SK-N-SH (cell line): ENCODE measurements at regions not wholly inside any gene's neighbourhood (a gene's known extent, or its start where the extent isn't known, plus 50 kb on each side); places are given as distances from the start of the nearest gene placed in this dataset.
"Not testable (repeated sequence)": the region's sequence is repeated elsewhere in the genome, so short reads cannot be mapped to it uniquely, and the experiment has no call there.

ENCODE experiments used
- CTCF ChIA-PET: fragments of 300-600, 350-600 bp; formaldehyde crosslinking; extraction: SDS; loops from one replicate; lab custom pipeline; 2021; lab: Yijun Ruan, JAX
- POLR2A ChIA-PET: fragments of 350-600 bp; sonication (Branson Sonifier 250); formaldehyde crosslinking; extraction: SDS; loops from one replicate; lab custom pipeline; 2020; ENCODE audit warnings: antibody characterized with exemption, inconsistent platforms; lab: Yijun Ruan, JAX
- DNase-seq: peaks from one replicate; pipeline ENCODE4 v3.0.0; 2012
- H2AFZ ChIP-seq: fragments of 200-600 bp; sonication (generic); 2 replicates; pipeline ENCODE4 v1.8.1; 2016; ENCODE audit warnings: antibody characterized with exemption, mild to moderate bottlenecking, low read depth
- H3F3A ChIP-seq: fragments of 200-600 bp; sonication (generic); replicated peaks from 2 replicates; pipeline ENCODE3; 2016; ENCODE audit warnings: antibody characterized with exemption, mild to moderate bottlenecking; ENCODE audit not compliant: insufficient read depth
- H3K27ac ChIP-seq, 2 experiments: fragments of 200-500 bp in 1 of 2; fragments of 200-600 bp in 1 of 2; sonication (Bioruptor generic) in 1 of 2; sonication (generic), shearing (Covaris generic) in 1 of 2; 2 replicates each; pipeline versions ENCODE4 v1.5.1 to v1.6.1; 2014 to 2016; ENCODE audit warnings: low read depth in 2 of 2, inconsistent platforms in 1 of 2, low read length in 1 of 2, mild to moderate bottlenecking in 1 of 2, mixed read lengths in 1 of 2
- H3K27me3 ChIP-seq: fragments of 200-600 bp; sonication (generic), shearing (Covaris generic); 2 replicates; pipeline ENCODE4 v1.6.1; 2016; ENCODE audit warnings: mixed run types; ENCODE audit not compliant: insufficient read depth
- H3K36me3 ChIP-seq, 2 experiments: fragments of 200-500 bp in 1 of 2; fragments of 200-600 bp in 1 of 2; sonication (Bioruptor generic) in 1 of 2; sonication (generic) in 1 of 2; replicated peaks in 1 of 2; 2 replicates each; pipeline versions ENCODE3 to v1.5.1; 2014 to 2016; ENCODE audit warnings: low read length in 1 of 2, mild to moderate bottlenecking in 1 of 2; ENCODE audit not compliant: insufficient read depth in 2 of 2, control insufficient read depth in 1 of 2
- H3K4me1 ChIP-seq, 2 experiments: fragments of 200-500 bp in 1 of 2; fragments of 200-600 bp in 1 of 2; sonication (Bioruptor generic) in 1 of 2; sonication (generic), shearing (Covaris generic) in 1 of 2; 2 replicates each; pipeline versions ENCODE4 v1.5.1 to v1.6.1; 2014 to 2016; ENCODE audit warnings: low read depth in 1 of 2, low read length in 1 of 2, mixed run types in 1 of 2; ENCODE audit not compliant: insufficient read depth in 2 of 2, control insufficient read depth in 1 of 2
- H3K4me2 ChIP-seq: fragments of 200-600 bp; sonication (generic), shearing (Covaris generic); 2 replicates; pipeline ENCODE4 v1.6.1; 2017; ENCODE audit warnings: mixed run types
- H3K4me3 ChIP-seq, 2 experiments: fragments of 200-500 bp in 1 of 2; fragments of 200-600 bp in 1 of 2; sonication (Bioruptor generic) in 1 of 2; sonication (generic), shearing (Covaris generic) in 1 of 2; 2 replicates each; pipeline versions ENCODE4 v1.5.1 to v1.8.1; 2014 to 2016; ENCODE audit warnings: low read depth in 2 of 2, inconsistent platforms in 1 of 2, low read length in 1 of 2, mild to moderate bottlenecking in 1 of 2, mixed read lengths in 1 of 2, moderate library complexity in 1 of 2
- H3K79me2 ChIP-seq: fragments of 200-600 bp; sonication (generic); 2 replicates; pipeline ENCODE4 v1.8.1; 2017; ENCODE audit warnings: mild to moderate bottlenecking; ENCODE audit not compliant: insufficient read depth
- H3K9ac ChIP-seq: fragments of 200-600 bp; sonication (generic); 2 replicates; pipeline ENCODE4 v1.6.1; 2017; ENCODE audit warnings: mixed run types
- H3K9me2 ChIP-seq: fragments of 200-600 bp; sonication (generic); 2 replicates; pipeline ENCODE4 v1.6.1; 2017; ENCODE audit warnings: mixed run types
- H3K9me3 ChIP-seq: fragments of 200-600 bp; sonication (generic); 2 replicates; pipeline ENCODE4 v1.6.1; 2017; ENCODE audit warnings: mixed run types, mild to moderate bottlenecking, moderate library complexity
- H4K20me1 ChIP-seq: fragments of 200-600 bp; sonication (generic); 2 replicates; pipeline ENCODE4 v1.6.1; 2017; ENCODE audit warnings: mild to moderate bottlenecking, mixed run types; ENCODE audit not compliant: insufficient read depth
- CHD2 ChIP-seq: fragments of 150-350 bp; IDR thresholded peaks from 2 replicates; pipeline ENCODE4 v1.6.1; 2018; ENCODE audit warnings: low read length; ENCODE audit not compliant: partially characterized antibody
- EZH2phosphoT487 ChIP-seq: fragments of 200-600 bp; sonication (generic); IDR thresholded peaks from 2 replicates; pipeline ENCODE4 v1.6.1; 2017; ENCODE audit warnings: low read depth, mixed run types, mild to moderate bottlenecking, antibody characterized with exemption, moderate library complexity, borderline replicate concordance
- FOSL2 ChIP-seq: IDR thresholded peaks from 2 replicates; pipeline ENCODE4 v1.4.0; 2012; ENCODE audit warnings: low read depth, mild to moderate bottlenecking, moderate library complexity, borderline replicate concordance
- GABPA ChIP-seq: IDR thresholded peaks from 2 replicates; pipeline ENCODE4 v1.4.0; 2012; ENCODE audit warnings: low read depth, mild to moderate bottlenecking
- JUND ChIP-seq: IDR thresholded peaks from 2 replicates; pipeline ENCODE4 v1.4.0; 2012
- MEF2A ChIP-seq: IDR thresholded peaks from 2 replicates; pipeline ENCODE4 v1.4.0; 2012; ENCODE audit warnings: low read depth, borderline replicate concordance
- MXI1 ChIP-seq: IDR thresholded peaks from 2 replicates; pipeline ENCODE4 v1.6.1; 2012; ENCODE audit warnings: mild to moderate bottlenecking, low read depth, low read length, improper control_type of control experiment
- NFIC ChIP-seq: IDR thresholded peaks from 2 replicates; pipeline ENCODE4 v1.4.0; 2012; ENCODE audit warnings: borderline replicate concordance
- POLR2AphosphoS5 ChIP-seq: IDR thresholded peaks from 2 replicates; pipeline ENCODE4 v1.6.1; 2012; ENCODE audit warnings: low read depth, low read length
- RAD21 ChIP-seq: IDR thresholded peaks from 2 replicates; pipeline ENCODE4 v1.6.1; 2012; ENCODE audit warnings: mild to moderate bottlenecking, low read length
- RCOR1 ChIP-seq: fragments of 150-350 bp; IDR thresholded peaks from 2 replicates; pipeline ENCODE4 v1.6.1; 2017; ENCODE audit warnings: antibody characterized with exemption, low read length
- RFX5 ChIP-seq: IDR thresholded peaks from 2 replicates; pipeline ENCODE4 v1.6.1; 2012; ENCODE audit warnings: mild to moderate bottlenecking, improper control_type of control experiment, low read length
- SMC3 ChIP-seq: IDR thresholded peaks from 2 replicates; pipeline ENCODE4 v1.6.1; 2012; ENCODE audit warnings: low read depth, low read length, improper control_type of control experiment
- WGBS: methylation state at CpG from one replicate; pipeline ENCODE4 v1.1.6; 2017; ENCODE audit warnings: low lambda C conversion rate; 5-methylcytosine and 5-hydroxymethylcytosine counted together
- TF ChIP-seq, protein P1 (sequence below): fragments of 200-600 bp; sonication (generic); IDR thresholded peaks from 2 replicates; pipeline ENCODE4 v1.6.1; 2017; ENCODE audit warnings: antibody characterized with exemption, mild to moderate bottlenecking, moderate library complexity
- TF ChIP-seq, protein P2 (sequence below): IDR thresholded peaks from 2 replicates; pipeline ENCODE4 v1.4.0; 2012; ENCODE audit warnings: low read depth, borderline replicate concordance
- TF ChIP-seq, protein P3 (sequence below): IDR thresholded peaks from 2 replicates; pipeline ENCODE4 v1.4.0; 2012; ENCODE audit warnings: low read depth, borderline replicate concordance

DNA sequence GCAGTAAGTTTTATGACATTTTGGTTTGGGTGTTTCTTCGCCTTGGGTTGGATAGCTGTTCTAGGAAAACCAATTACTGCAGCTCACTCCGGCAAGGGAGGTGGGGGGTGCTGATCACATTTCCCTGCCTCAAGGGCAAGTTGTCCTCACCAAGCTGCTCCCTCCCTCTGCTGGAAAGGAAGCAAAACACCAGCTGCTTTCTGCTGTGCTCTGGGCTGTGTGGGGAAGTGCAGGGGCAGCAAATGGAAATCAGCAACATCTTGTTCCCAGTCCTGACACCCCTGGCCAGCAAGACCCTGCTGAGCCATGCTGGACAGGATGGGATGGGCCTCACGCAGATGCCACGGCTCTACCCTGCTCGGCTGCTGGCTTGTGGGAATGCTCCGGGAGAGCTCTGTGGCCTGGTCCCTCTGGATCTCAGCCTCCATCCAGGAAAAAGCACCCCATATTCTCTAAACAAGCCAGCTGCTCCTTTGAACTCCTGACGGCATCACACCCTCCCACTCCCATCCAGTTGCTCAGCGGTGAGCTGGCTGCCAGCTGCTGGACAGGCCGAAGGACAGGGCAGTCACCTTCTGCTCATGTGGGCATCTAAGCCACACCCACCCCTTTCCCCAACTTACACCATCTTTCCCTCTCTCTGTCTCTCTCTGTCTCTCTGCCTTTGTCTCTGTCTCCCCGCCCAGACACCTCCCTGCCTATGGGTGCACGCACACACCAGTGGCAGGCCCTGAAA is 52.4 kb upstream of the EIF5 start:
- TF ChIP-seq SMC3 (peak; percentile 51; the same call in 1 of the 2 replicates), RAD21 (peak; percentile 67), MEF2A (no peak), GABPA (no peak), RFX5 (peak; percentile 9; the same call in 1 of the 2 replicates), CHD2 (peak; percentile 9), RCOR1 (0 out of 2 replicates have a peak, but pooled peaks have one; percentile 19), JUND (no peak)
- TF ChIP-seq, protein P1, sequence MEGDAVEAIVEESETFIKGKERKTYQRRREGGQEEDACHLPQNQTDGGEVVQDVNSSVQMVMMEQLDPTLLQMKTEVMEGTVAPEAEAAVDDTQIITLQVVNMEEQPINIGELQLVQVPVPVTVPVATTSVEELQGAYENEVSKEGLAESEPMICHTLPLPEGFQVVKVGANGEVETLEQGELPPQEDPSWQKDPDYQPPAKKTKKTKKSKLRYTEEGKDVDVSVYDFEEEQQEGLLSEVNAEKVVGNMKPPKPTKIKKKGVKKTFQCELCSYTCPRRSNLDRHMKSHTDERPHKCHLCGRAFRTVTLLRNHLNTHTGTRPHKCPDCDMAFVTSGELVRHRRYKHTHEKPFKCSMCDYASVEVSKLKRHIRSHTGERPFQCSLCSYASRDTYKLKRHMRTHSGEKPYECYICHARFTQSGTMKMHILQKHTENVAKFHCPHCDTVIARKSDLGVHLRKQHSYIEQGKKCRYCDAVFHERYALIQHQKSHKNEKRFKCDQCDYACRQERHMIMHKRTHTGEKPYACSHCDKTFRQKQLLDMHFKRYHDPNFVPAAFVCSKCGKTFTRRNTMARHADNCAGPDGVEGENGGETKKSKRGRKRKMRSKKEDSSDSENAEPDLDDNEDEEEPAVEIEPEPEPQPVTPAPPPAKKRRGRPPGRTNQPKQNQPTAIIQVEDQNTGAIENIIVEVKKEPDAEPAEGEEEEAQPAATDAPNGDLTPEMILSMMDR = peak; percentile 38
- no peak overlapping the region for H3K4me3 ChIP-seq
- H3K4me2 ChIP-seq = no peak overlapping the region
- no peaks in the 10 kb centered on the region for H3K9me2 ChIP-seq
- WGBS = 75% methylated on average over 11 of the region's 11 CpGs
- H3K79me2 ChIP-seq = no peaks in the 10 kb centered on the region
- H3K9me3 ChIP-seq = no peaks in the 10 kb centered on the region
- H3K4me1 ChIP-seq = no peaks in the 10 kb centered on the region; a peak in 1 of 4 replicates
- H3K9ac ChIP-seq = no peak overlapping the region
- POLR2A ChIA-PET = no interaction called here
- CTCF ChIA-PET = interaction anchor here (0.5 to 12.9 kb wide), 12 partner anchors 10 to 213 kb away, joined by 3 to 116 read pairs (median 4); no protein-coding TSS in a partner anchor
- H3K27me3 ChIP-seq = peaks cover 13% of the 10 kb centered on the region; the same call in 1 of the 2 replicates
- H3F3A ChIP-seq = peaks cover 3% of the 10 kb centered on the region
- peak; percentile 79 for DNase-seq
- no peak overlapping the region for H2AFZ ChIP-seq
- no peak overlapping the region for H3K27ac ChIP-seq
- no peaks in the 10 kb centered on the region for H4K20me1 ChIP-seq
- H3K36me3 ChIP-seq = no peaks in the 10 kb centered on the region

DNA sequence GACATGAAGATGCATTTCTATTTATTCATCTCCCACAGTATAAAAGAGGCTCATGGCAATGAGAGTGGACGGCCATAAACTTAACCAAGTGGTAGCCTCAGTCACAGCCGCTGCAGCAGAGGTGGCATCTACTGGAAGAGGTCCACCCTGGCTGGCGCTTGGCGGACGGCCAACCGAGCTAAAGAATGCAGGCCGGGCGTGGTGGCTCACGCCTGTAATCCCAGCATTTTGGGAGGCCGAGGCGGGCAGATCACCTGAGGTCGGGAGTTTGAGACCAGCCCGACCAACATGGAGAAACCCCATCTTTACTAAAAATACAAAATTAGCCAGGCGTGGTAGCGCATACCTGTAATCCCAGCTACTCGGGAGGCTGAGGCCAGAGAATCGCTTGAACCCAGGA is 51.7 kb upstream of the EIF5 start:
- H3K27ac ChIP-seq, H3K9ac ChIP-seq, H3F3A ChIP-seq, H3K4me2 ChIP-seq, H2AFZ ChIP-seq, H4K20me1 ChIP-seq, H3K9me3 ChIP-seq, POLR2A ChIA-PET, H3K79me2 ChIP-seq, DNase-seq, H3K9me2 ChIP-seq, H3K4me3 ChIP-seq, H3K36me3 ChIP-seq, H3K4me1 ChIP-seq: not testable (repeated sequence)
- 92% methylated on average over 17 of the region's 17 CpGs for WGBS
- CTCF ChIA-PET = interaction anchor here (0.5 to 12.9 kb wide), 8 partner anchors 10 to 213 kb away, joined by 3 to 116 read pairs (median 5); no protein-coding TSS in a partner anchor
- H3K27me3 ChIP-seq = peaks cover 14% of the 10 kb centered on the region; the same call in 1 of the 2 replicates

DNA sequence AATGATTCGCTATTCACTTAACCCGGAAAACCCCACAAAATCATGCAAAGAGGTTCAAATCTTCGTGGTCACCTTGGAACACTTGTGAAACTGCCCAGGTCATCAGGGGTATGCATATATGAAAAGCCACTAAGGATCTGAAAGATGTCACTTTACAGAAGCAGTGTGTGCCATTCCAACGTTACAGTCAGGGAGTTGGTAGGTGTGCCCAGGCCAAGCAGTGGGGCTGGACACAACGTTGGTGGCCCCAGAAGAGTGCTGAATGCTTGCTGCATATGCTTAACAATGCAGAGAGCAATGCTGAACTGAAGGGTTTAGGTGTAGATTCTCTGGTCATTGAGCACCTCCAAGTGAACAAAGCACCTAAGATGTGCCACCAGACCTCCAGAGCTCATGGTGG is 51.1 kb upstream of the EIF5 start:
- Histone ChIP-seq H3K9me3 (no peaks in the 10 kb centered on the region), H3K4me3 (no peak overlapping the region), H3K4me1 (no peaks in the 10 kb centered on the region; a peak in 1 of 4 replicates), H3K36me3 (no peaks in the 10 kb centered on the region), H3K27ac (no peak overlapping the region), H2AFZ (no peak overlapping the region), H3F3A (peaks cover 3% of the 10 kb centered on the region), H4K20me1 (no peaks in the 10 kb centered on the region), H3K27me3 (peaks cover 14% of the 10 kb centered on the region; the same call in 1 of the 2 replicates), H3K9ac (no peak overlapping the region), H3K9me2 (no peaks in the 10 kb centered on the region), H3K79me2 (no peaks in the 10 kb centered on the region), H3K4me2 (no peak overlapping the region)
- ChIA-PET POLR2A (no interaction called here), CTCF (interaction anchor here (1.0 to 12.9 kb wide), 2 partner anchors 9 to 179 kb away, joined by 3 to 116 read pairs; no protein-coding TSS in a partner anchor)
- WGBS = 79% methylated on average over 5 of the region's 5 CpGs
- no peak for DNase-seq
- TF ChIP-seq MXI1 (no peak), FOSL2 (no peak), NFIC (no peak), CHD2 (no peak), EZH2phosphoT487 (no peak), POLR2AphosphoS5 (no peak)
- TF ChIP-seq, protein P2, sequence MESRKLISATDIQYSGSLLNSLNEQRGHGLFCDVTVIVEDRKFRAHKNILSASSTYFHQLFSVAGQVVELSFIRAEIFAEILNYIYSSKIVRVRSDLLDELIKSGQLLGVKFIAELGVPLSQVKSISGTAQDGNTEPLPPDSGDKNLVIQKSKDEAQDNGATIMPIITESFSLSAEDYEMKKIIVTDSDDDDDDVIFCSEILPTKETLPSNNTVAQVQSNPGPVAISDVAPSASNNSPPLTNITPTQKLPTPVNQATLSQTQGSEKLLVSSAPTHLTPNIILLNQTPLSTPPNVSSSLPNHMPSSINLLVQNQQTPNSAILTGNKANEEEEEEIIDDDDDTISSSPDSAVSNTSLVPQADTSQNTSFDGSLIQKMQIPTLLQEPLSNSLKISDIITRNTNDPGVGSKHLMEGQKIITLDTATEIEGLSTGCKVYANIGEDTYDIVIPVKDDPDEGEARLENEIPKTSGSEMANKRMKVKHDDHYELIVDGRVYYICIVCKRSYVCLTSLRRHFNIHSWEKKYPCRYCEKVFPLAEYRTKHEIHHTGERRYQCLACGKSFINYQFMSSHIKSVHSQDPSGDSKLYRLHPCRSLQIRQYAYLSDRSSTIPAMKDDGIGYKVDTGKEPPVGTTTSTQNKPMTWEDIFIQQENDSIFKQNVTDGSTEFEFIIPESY = no peak
- TF ChIP-seq, protein P3, sequence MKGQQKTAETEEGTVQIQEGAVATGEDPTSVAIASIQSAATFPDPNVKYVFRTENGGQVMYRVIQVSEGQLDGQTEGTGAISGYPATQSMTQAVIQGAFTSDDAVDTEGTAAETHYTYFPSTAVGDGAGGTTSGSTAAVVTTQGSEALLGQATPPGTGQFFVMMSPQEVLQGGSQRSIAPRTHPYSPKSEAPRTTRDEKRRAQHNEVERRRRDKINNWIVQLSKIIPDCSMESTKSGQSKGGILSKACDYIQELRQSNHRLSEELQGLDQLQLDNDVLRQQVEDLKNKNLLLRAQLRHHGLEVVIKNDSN = no peak
